ENCODE measurements at regions not wholly inside any gene's neighbourhood (a gene's known extent, or its start where the extent isn't known, plus 50 kb on each side); places are given as distances from the start of the nearest gene placed in this dataset.

DNA sequence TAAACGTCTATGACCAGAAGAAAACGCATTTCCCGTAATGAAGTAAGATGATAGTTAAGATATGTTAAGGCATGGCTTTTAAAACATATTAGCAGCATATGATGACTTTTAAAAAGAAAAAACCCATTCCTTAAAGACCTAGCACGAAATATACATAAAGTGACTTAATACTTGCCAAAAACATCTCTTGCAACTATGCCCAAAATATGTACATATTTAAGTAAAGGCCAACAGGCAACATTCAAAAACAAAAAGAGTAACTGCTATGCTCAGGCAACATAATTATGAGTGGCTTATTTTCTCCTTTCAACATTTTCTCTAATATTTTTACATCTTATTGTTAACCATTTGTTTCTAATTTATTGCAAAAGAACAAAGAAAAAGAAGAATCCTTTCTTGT is 60.3 kb upstream of the PAPOLG start:
- TF ChIP-seq POLR2A (IDR thresholded peaks at IDR 0.05) (no peak), CTCF (IDR thresholded peaks at IDR 0.05) (no peak)
